ENCODE measurements at regions not wholly inside any gene's neighbourhood (a gene's known extent, or its start where the extent isn't known, plus 50 kb on each side); places are given as distances from the start of the nearest gene placed in this dataset.

- no peak overlapping the region for H3K27ac ChIP-seq (ENCODE audit: low read depth, low read length, poor library complexity, severe bottlenecking)
- H3K4me1 ChIP-seq (ENCODE audit: insufficient read depth, low read length, poor library complexity, severe bottlenecking) = no peaks in the 10 kb centered on the region
- no peak for DNase-seq (ENCODE audit: low spot score)
- no peaks in the 10 kb centered on the region for H3K9me3 ChIP-seq (ENCODE audit: low read depth, low read length, poor library complexity, severe bottlenecking)
- no peak overlapping the region for H3K4me3 ChIP-seq (ENCODE audit: low read depth, low read length, poor library complexity, severe bottlenecking)
- CTCF ChIA-PET = no interaction called here
- intact Hi-C loops (cut with micrococcal nuclease; ENCODE audit: unreplicated experiment) = no loop called here
- TF ChIP-seq CTCF (conservative IDR thresholded peaks at IDR 0.05; ENCODE audit: low read depth, low read length) = no peak
- POLR2A ChIA-PET (ENCODE audit: low non-redundant PET) = no interaction called here
- H3K36me3 ChIP-seq (ENCODE audit: insufficient read depth, low read length, poor library complexity, severe bottlenecking) = no peaks in the 10 kb centered on the region
- peaks cover 5% of the 10 kb centered on the region for H3K27me3 ChIP-seq (replicated peaks; ENCODE audit: insufficient read depth, low read depth, low read length, poor library complexity)
- no TSS peak for BruUV-seq (replicated peaks)
These were observed 63.0 kb upstream of the THBS2 start for GRCh38 chr6:169316651-169317050.

GRCh38 chr6:169315830-169316614 is 62.4 kb upstream of the THBS2 start:
- Histone ChIP-seq H3K4me3 (ENCODE audit: low read depth, low read length, poor library complexity, severe bottlenecking) (no peak overlapping the region), H3K9me3 (ENCODE audit: low read depth, low read length, poor library complexity, severe bottlenecking) (no peaks in the 10 kb centered on the region), H3K36me3 (ENCODE audit: insufficient read depth, low read length, poor library complexity, severe bottlenecking) (no peaks in the 10 kb centered on the region), H3K27me3 (replicated peaks; ENCODE audit: insufficient read depth, low read depth, low read length, poor library complexity) (peaks cover 5% of the 10 kb centered on the region), H3K27ac (ENCODE audit: low read depth, low read length, poor library complexity, severe bottlenecking) (no peak overlapping the region), H3K4me1 (ENCODE audit: insufficient read depth, low read length, poor library complexity, severe bottlenecking) (no peaks in the 10 kb centered on the region)
- BruUV-seq (replicated peaks) = no TSS peak
- ChIA-PET POLR2A (ENCODE audit: low non-redundant PET) (no interaction called here), CTCF (no interaction called here)
- TF ChIP-seq EZH2 (IDR thresholded peaks at IDR 0.05; ENCODE audit: borderline replicate concordance, low read depth, low read length, poor library complexity, severe bottlenecking) (no peak), CTCF (conservative IDR thresholded peaks at IDR 0.05; ENCODE audit: low read depth, low read length) (no peak)
- intact Hi-C loops (cut with micrococcal nuclease; ENCODE audit: unreplicated experiment) = no loop called here
- no peak for DNase-seq (ENCODE audit: low spot score)

- H3K4me3 ChIP-seq (ENCODE audit: low read depth, low read length, poor library complexity, severe bottlenecking) = no peak overlapping the region
- ChIA-PET CTCF (no interaction called here), POLR2A (ENCODE audit: low non-redundant PET) (no interaction called here)
- TF ChIP-seq EZH2 (IDR thresholded peaks at IDR 0.05; ENCODE audit: borderline replicate concordance, low read depth, low read length, poor library complexity, severe bottlenecking) (no peak), CTCF (conservative IDR thresholded peaks at IDR 0.05; ENCODE audit: low read depth, low read length) (no peak)
- no peaks in the 10 kb centered on the region for H3K4me1 ChIP-seq (ENCODE audit: insufficient read depth, low read length, poor library complexity, severe bottlenecking)
- no peaks in the 10 kb centered on the region for H3K27me3 ChIP-seq (replicated peaks; ENCODE audit: insufficient read depth, low read depth, low read length, poor library complexity)
- DNase-seq (ENCODE audit: low spot score) = no peak
- intact Hi-C loops (cut with micrococcal nuclease; ENCODE audit: unreplicated experiment) = no loop called here
- H3K9me3 ChIP-seq (ENCODE audit: low read depth, low read length, poor library complexity, severe bottlenecking) = no peaks in the 10 kb centered on the region
- H3K27ac ChIP-seq (ENCODE audit: low read depth, low read length, poor library complexity, severe bottlenecking) = no peak overlapping the region
- no TSS peak for BruUV-seq (replicated peaks)
- no peaks in the 10 kb centered on the region for H3K36me3 ChIP-seq (ENCODE audit: insufficient read depth, low read length, poor library complexity, severe bottlenecking)
These were observed 59.8 kb upstream of the THBS2 start for GRCh38 chr6:169313347-169314010.

Measured in A673 (cell line).